GM12874 (cell line): ENCODE measurements at regions not wholly inside any gene's neighbourhood (a gene's known extent, or its start where the extent isn't known, plus 50 kb on each side); places are given as distances from the start of the nearest gene placed in this dataset.
A peak's percentile ranks its signal among the peaks of the same experiment; 100 is the strongest.

Experiments
- CTCF ChIP-seq: IDR thresholded peaks from 2 replicates; pipeline ENCODE4 v1.5.1; 2011; ENCODE audit warnings: low read depth, mild to moderate bottlenecking, control low read depth, low read length, moderate library complexity; ENCODE audit not compliant: insufficient read depth

- TF ChIP-seq CTCF = peak; percentile 32; the same call in 1 of the 2 replicates
These were observed 78.8 kb upstream of the GPBP1 start for GRCh38 chr5:57094753-57095683.

GRCh38 chr5:57097526-57097925, 76.3 kb upstream of the GPBP1 start:
- TF ChIP-seq CTCF = no peak

- no peak for TF ChIP-seq CTCF
These were observed 71.5 kb upstream of the GPBP1 start for GRCh38 chr5:57102189-57102904.

GRCh38 chr5:57102905-57103255, 71.0 kb upstream of the GPBP1 start:
- TF ChIP-seq CTCF = no peak

GRCh38 chr5:57103317-57103907, 70.4 kb upstream of the GPBP1 start:
- no peak for TF ChIP-seq CTCF

- no peak for TF ChIP-seq CTCF
These were observed 67.2 kb upstream of the GPBP1 start for GRCh38 chr5:57106661-57107060.

GRCh38 chr5:57111993-57112392, 61.9 kb upstream of the GPBP1 start:
- TF ChIP-seq CTCF = no peak
